ENCODE measurements at regions not wholly inside any gene's neighbourhood (a gene's known extent, or its start where the extent isn't known, plus 50 kb on each side); places are given as distances from the start of the nearest gene placed in this dataset.

DNA sequence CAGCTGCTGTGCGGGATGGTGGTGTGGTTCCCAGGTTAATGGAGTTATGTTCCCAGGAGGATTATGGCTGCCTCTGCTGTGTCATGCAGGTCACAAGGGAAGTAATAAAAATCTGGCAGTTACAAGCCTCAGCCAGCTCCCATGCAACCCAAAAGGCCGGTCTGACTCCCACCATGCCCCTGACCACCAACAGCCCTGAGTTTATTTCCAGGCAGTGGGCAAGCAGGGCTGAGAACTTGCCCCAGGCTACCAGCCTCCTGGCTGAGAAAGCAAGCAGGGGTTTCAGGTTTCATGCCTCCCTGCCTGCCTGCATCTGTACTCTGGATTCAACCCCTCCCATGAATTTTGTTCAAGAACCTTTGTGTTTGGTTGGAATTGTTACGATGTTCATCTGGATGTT lies 732.7 kb upstream of the POU3F4 start:
- no peak overlapping the region for H4K8ac ChIP-seq (ENCODE audit: extremely low read depth, insufficient read depth, low read length)
- H3K36me3 ChIP-seq (ENCODE audit: control insufficient read depth in 2 of 4, insufficient read depth in 4 of 4, low read length in 3 of 4), result no peaks in the 10 kb centered on the region
- WGBS, 2 experiments (ENCODE audit: extremely low coverage in 1 of 2, insufficient coverage in 1 of 2, insufficient read length in 1 of 2, insufficient replicate concordance in 2 of 2, low coverage in 1 of 2, low lambda C conversion rate in 2 of 2, missing lambda C conversion rate in 1 of 2), result 50% methylated on average over 2 of the region's 3 CpGs; no CpG with 5 or more reads in 1 of the 2 experiments
- H3K56ac ChIP-seq (replicated peaks; ENCODE audit: insufficient read length, low read depth, low read length), result no peak overlapping the region
- no peak overlapping the region for H3K4me2 ChIP-seq (ENCODE audit: insufficient read depth in 1 of 2, low read depth in 2 of 2, low read length in 2 of 2)
- no peak overlapping the region for H3K4me3 ChIP-seq (ENCODE audit: extremely low read depth in 1 of 4, insufficient read depth in 2 of 4, low read depth in 3 of 4, low read length in 4 of 4)
- H2BK20ac ChIP-seq (ENCODE audit: low read length), result no peak overlapping the region
- no peak overlapping the region for H2AFZ ChIP-seq (ENCODE audit: low read length)
- H2BK120ac ChIP-seq (replicated peaks; ENCODE audit: low read depth, low read length), result no peak overlapping the region
- no peak overlapping the region for H2BK5ac ChIP-seq (ENCODE audit: low read depth, low read length)
- no peak for FAIRE-seq
- no peaks in the 10 kb centered on the region for H4K20me1 ChIP-seq (replicated peaks in 1 of 2; ENCODE audit: control insufficient read depth in 1 of 2, insufficient read depth in 2 of 2, low read length in 2 of 2)
- H2AK5ac ChIP-seq (ENCODE audit: low read depth, low read length), result no peak overlapping the region
- H3K4me1 ChIP-seq (replicated peaks in 1 of 4; ENCODE audit: control insufficient read depth in 3 of 4, insufficient read depth in 4 of 4, low read length in 3 of 4), result no peaks in the 10 kb centered on the region
- H3K23me2 ChIP-seq (ENCODE audit: low read depth, low read length), result no peaks in the 10 kb centered on the region
- H3K18ac ChIP-seq (ENCODE audit: extremely low read depth, low read length), result no peak overlapping the region
- ChIA-PET CTCF (ENCODE audit: partially characterized antibody) (no interaction called here), POLR2A (ENCODE audit: partially characterized antibody) (no interaction called here)
- no peaks in the 10 kb centered on the region for H3K79me1 ChIP-seq (ENCODE audit: low read depth, low read length)
- H2BK12ac ChIP-seq (ENCODE audit: low read depth, low read length), result no peak overlapping the region
- H3K27ac ChIP-seq (ENCODE audit: low read depth, low read length), result no peak overlapping the region
- H3K23ac ChIP-seq (ENCODE audit: insufficient read length), result no peak overlapping the region
- H3K79me2 ChIP-seq (ENCODE audit: control insufficient read depth in 1 of 2, insufficient read depth in 2 of 2, low read length in 2 of 2), result no peaks in the 10 kb centered on the region
- H3K4ac ChIP-seq (replicated peaks; ENCODE audit: insufficient read length, low read depth, low read length), result no peak overlapping the region
- no peak overlapping the region for H4K91ac ChIP-seq (replicated peaks; ENCODE audit: insufficient read length, low read length)
- peaks cover 0 to 9% of the 10 kb centered on the region in 2 experiments; a peak in 1 of 4 replicates for H3K9me3 ChIP-seq (ENCODE audit: insufficient read depth in 2 of 2, low read depth in 1 of 2, low read length in 1 of 2)
- H2BK15ac ChIP-seq (ENCODE audit: low read length), result no peak overlapping the region
- H3K27me3 ChIP-seq (replicated peaks in 1 of 4; ENCODE audit: control insufficient read depth in 3 of 4, extremely low read depth in 1 of 4, insufficient read depth in 3 of 4, low read length in 3 of 4), result no peaks in the 10 kb centered on the region
- no peak overlapping the region for H3K9ac ChIP-seq (replicated peaks in 1 of 4; ENCODE audit: extremely low read depth in 1 of 4, low read depth in 3 of 4, low read length in 3 of 4)
- H3K14ac ChIP-seq (ENCODE audit: insufficient read length), result no peak overlapping the region
- no peak for DNase-seq (ENCODE audit: low read depth in 1 of 2, low spot score in 2 of 2)
- H4K5ac ChIP-seq (ENCODE audit: insufficient read length, low read depth, low read length), result no peak overlapping the region
- TF ChIP-seq POLR2A (IDR thresholded peaks at IDR 0.05; ENCODE audit: control extremely low read depth in 1 of 2, low read depth in 2 of 2, low read length in 2 of 2), result no peak
- no peak for TF ChIP-seq RNF2 (IDR thresholded peaks at IDR 0.05; ENCODE audit: borderline replicate concordance, low read depth, low read length, missing control alignments, poor library complexity, severe bottlenecking)
- TF ChIP-seq, protein P1, sequence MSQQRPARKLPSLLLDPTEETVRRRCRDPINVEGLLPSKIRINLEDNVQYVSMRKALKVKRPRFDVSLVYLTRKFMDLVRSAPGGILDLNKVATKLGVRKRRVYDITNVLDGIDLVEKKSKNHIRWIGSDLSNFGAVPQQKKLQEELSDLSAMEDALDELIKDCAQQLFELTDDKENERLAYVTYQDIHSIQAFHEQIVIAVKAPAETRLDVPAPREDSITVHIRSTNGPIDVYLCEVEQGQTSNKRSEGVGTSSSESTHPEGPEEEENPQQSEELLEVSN (IDR thresholded peaks at IDR 0.05), result no peak
- no peak for TF ChIP-seq BCL11A (IDR thresholded peaks at IDR 0.05; ENCODE audit: low read depth in 2 of 2, low read length in 2 of 2)
- no peak for TF ChIP-seq NRF1 (IDR thresholded peaks at IDR 0.05; ENCODE audit: low read depth, low read length)
- no peak for TF ChIP-seq KDM5A (IDR thresholded peaks at IDR 0.05; ENCODE audit: low read length)
- no peak for TF ChIP-seq YY1 (IDR thresholded peaks at IDR 0.05; ENCODE audit: low read depth, low read length)
- TF ChIP-seq, protein P2, sequence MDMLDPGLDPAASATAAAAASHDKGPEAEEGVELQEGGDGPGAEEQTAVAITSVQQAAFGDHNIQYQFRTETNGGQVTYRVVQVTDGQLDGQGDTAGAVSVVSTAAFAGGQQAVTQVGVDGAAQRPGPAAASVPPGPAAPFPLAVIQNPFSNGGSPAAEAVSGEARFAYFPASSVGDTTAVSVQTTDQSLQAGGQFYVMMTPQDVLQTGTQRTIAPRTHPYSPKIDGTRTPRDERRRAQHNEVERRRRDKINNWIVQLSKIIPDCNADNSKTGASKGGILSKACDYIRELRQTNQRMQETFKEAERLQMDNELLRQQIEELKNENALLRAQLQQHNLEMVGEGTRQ (IDR thresholded peaks at IDR 0.05; ENCODE audit: low read length), result no peak
- TF ChIP-seq SIX5 (IDR thresholded peaks at IDR 0.05; ENCODE audit: low read depth, low read length), result no peak
- TF ChIP-seq BRCA1 (IDR thresholded peaks at IDR 0.05; ENCODE audit: low read depth, low read length), result no peak
- no peak for TF ChIP-seq EZH2 (IDR thresholded peaks at IDR 0.05; ENCODE audit: low read depth, low read length, severe bottlenecking)
- TF ChIP-seq RFX5 (IDR thresholded peaks at IDR 0.05; ENCODE audit: borderline replicate concordance, low read depth, low read length), result no peak
- no peak for TF ChIP-seq GTF2F1 (IDR thresholded peaks at IDR 0.05; ENCODE audit: borderline replicate concordance, low read depth, low read length)
- TF ChIP-seq TCF12 (IDR thresholded peaks at IDR 0.05; ENCODE audit: low read depth, low read length), result no peak

Data from H1 (cell line).